Stomach (tissue), 4 donors: ENCODE measurements at regions not wholly inside any gene's neighbourhood (a gene's known extent, or its start where the extent isn't known, plus 50 kb on each side); places are given as distances from the start of the nearest gene placed in this dataset.

Experiments
- EP300 ChIP-seq: sonication (generic); formaldehyde crosslinking; IDR thresholded peaks from one replicate; pipeline ENCODE4 v1.6.1; 2017; ENCODE audit warnings: antibody characterized with exemption
- POLR2A ChIP-seq, 4 donors: fragments of 450-650 bp; IDR thresholded peaks; one replicate each; pipeline ENCODE4 v1.6.1; 2016; ENCODE audit warnings: antibody characterized with exemption in 4 of 4, control low read depth in 2 of 4, mild to moderate bottlenecking in 1 of 4, moderate library complexity in 1 of 4
- POLR2AphosphoS5 ChIP-seq, 3 donors: sonication (generic); formaldehyde crosslinking; IDR thresholded peaks; one replicate each; pipeline ENCODE4 v1.6.1; 2016; ENCODE audit warnings: antibody characterized with exemption in 3 of 3
- TF ChIP-seq, protein P1 (sequence below), 7 experiments: fragments of 450-650 bp in 4 of 7; fragments of 200-600 bp in 3 of 7; sonication (generic) in 3 of 7; IDR thresholded peaks; one replicate each; pipeline ENCODE4 v1.5.1; 2016 to 2019; ENCODE audit warnings: antibody characterized with exemption in 7 of 7, control low read depth in 2 of 7, mild to moderate bottlenecking in 1 of 7

DNA sequence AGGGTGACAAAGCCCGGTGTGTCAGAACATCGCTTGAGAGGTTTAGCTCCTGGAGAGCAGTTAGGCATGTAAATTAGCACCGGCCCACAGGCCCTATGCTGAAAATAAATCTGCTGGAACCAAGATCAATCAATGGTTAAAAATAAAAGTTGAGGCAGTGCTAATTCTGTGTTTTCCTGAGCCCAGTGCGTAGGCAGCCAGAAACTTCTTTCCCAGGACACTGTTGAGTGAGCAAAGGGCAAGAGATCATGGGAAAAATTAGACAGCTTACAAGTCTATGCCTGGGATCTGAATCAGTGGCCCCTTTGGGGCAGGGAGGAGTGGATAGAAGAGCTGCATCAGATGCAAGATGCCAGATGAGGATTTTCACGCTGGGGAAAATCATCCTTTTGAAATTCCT, 539.2 kb downstream of the BUD13 start:
- TF ChIP-seq EP300, result no peak
- TF ChIP-seq, protein P1, sequence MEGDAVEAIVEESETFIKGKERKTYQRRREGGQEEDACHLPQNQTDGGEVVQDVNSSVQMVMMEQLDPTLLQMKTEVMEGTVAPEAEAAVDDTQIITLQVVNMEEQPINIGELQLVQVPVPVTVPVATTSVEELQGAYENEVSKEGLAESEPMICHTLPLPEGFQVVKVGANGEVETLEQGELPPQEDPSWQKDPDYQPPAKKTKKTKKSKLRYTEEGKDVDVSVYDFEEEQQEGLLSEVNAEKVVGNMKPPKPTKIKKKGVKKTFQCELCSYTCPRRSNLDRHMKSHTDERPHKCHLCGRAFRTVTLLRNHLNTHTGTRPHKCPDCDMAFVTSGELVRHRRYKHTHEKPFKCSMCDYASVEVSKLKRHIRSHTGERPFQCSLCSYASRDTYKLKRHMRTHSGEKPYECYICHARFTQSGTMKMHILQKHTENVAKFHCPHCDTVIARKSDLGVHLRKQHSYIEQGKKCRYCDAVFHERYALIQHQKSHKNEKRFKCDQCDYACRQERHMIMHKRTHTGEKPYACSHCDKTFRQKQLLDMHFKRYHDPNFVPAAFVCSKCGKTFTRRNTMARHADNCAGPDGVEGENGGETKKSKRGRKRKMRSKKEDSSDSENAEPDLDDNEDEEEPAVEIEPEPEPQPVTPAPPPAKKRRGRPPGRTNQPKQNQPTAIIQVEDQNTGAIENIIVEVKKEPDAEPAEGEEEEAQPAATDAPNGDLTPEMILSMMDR (IDR thresholded peaks at IDR 0.05), result no peak
- no peak for TF ChIP-seq POLR2AphosphoS5 (IDR thresholded peaks at IDR 0.05)
- no peak for TF ChIP-seq POLR2A (IDR thresholded peaks at IDR 0.05)
